ENCODE measurements at regions not wholly inside any gene's neighbourhood (a gene's known extent, or its start where the extent isn't known, plus 50 kb on each side); places are given as distances from the start of the nearest gene placed in this dataset.

DNA sequence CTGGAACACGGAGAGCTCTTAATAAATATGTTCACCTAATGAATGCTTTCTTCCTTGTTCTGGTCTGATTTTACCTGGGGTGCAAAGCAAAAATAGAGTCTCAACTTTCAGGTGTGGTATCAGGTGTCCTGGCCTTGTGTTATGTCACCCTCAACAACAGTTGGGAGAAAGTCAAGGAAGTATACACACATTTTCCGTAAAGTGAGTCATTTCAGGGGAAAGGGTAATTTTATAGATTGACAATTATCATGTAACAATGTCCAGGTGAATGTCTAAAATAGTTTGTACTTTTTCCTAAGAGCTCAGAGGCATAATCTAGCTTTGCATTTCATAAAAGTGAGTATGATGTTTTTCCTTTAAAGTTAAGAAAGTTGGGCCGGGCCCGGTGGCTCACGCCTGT is 287.4 kb downstream of the SKIDA1 start:
- no peaks in the 10 kb centered on the region for H3K4me1 ChIP-seq
- no peak for DNase-seq (ENCODE audit: low spot score)
- H3K36me3 ChIP-seq = no peaks in the 10 kb centered on the region
- H3K27me3 ChIP-seq = no peaks in the 10 kb centered on the region
- TF ChIP-seq, protein P1, sequence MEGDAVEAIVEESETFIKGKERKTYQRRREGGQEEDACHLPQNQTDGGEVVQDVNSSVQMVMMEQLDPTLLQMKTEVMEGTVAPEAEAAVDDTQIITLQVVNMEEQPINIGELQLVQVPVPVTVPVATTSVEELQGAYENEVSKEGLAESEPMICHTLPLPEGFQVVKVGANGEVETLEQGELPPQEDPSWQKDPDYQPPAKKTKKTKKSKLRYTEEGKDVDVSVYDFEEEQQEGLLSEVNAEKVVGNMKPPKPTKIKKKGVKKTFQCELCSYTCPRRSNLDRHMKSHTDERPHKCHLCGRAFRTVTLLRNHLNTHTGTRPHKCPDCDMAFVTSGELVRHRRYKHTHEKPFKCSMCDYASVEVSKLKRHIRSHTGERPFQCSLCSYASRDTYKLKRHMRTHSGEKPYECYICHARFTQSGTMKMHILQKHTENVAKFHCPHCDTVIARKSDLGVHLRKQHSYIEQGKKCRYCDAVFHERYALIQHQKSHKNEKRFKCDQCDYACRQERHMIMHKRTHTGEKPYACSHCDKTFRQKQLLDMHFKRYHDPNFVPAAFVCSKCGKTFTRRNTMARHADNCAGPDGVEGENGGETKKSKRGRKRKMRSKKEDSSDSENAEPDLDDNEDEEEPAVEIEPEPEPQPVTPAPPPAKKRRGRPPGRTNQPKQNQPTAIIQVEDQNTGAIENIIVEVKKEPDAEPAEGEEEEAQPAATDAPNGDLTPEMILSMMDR (IDR thresholded peaks at IDR 0.05) = no peak
- no peak overlapping the region for H3K4me3 ChIP-seq
- H3K9me3 ChIP-seq = no peaks in the 10 kb centered on the region
- H3K27ac ChIP-seq = no peak overlapping the region

- Histone ChIP-seq H3K4me1 (no peaks in the 10 kb centered on the region), H3K36me3 (no peaks in the 10 kb centered on the region), H3K9me3 (no peaks in the 10 kb centered on the region), H3K4me3 (no peak overlapping the region), H3K27me3 (no peaks in the 10 kb centered on the region), H3K27ac (no peak overlapping the region)
- TF ChIP-seq, protein P1 (IDR thresholded peaks at IDR 0.05) = no peak
- DNase-seq (ENCODE audit: low spot score) = no peak
Observed at GRCh38 chr10:21234761-21235160, 290.7 kb downstream of the SKIDA1 start.

GRCh38 chr10:21230219-21230618 is 295.3 kb downstream of the SKIDA1 start:
- Histone ChIP-seq H3K27me3 (no peaks in the 10 kb centered on the region), H3K27ac (no peak overlapping the region), H3K4me3 (no peak overlapping the region), H3K4me1 (no peaks in the 10 kb centered on the region), H3K36me3 (no peaks in the 10 kb centered on the region), H3K9me3 (no peaks in the 10 kb centered on the region)
- TF ChIP-seq, protein P1 (IDR thresholded peaks at IDR 0.05) = no peak
- DNase-seq (ENCODE audit: low spot score) = no peak

GRCh38 chr10:21217748-21218367 is 307.6 kb downstream of the SKIDA1 start:
- H3K36me3 ChIP-seq = no peaks in the 10 kb centered on the region
- H3K27me3 ChIP-seq = no peaks in the 10 kb centered on the region
- TF ChIP-seq, protein P1 (IDR thresholded peaks at IDR 0.05) = no peak
- no peak for DNase-seq (ENCODE audit: low spot score)
- H3K4me1 ChIP-seq = no peaks in the 10 kb centered on the region
- H3K9me3 ChIP-seq = no peaks in the 10 kb centered on the region
- no peak overlapping the region for H3K27ac ChIP-seq
- no peak overlapping the region for H3K4me3 ChIP-seq

DNA sequence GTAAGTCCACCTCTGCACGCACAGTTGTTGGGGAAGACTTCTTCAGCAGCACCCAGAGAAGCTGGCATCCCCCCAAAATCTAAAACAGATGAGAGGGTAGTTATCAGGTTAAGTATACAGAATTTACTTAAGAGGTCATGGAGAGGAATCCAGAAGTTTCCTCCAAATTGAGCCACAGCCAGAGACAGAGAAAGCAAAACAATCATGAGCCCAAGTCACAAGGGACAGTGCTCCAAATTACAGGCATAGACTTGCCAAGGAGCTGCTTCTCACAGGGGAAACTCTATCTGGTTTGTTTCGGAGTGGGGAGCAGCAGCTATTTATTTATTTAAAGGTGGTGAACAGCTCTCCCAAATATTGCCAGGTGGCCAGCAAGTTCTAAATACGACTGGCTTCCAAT is 308.4 kb downstream of the SKIDA1 start:
- Histone ChIP-seq H3K27me3 (no peaks in the 10 kb centered on the region), H3K9me3 (no peaks in the 10 kb centered on the region), H3K36me3 (no peaks in the 10 kb centered on the region), H3K4me1 (no peaks in the 10 kb centered on the region), H3K27ac (no peak overlapping the region), H3K4me3 (no peak overlapping the region)
- TF ChIP-seq, protein P1 (IDR thresholded peaks at IDR 0.05) = no peak
- DNase-seq (ENCODE audit: low spot score) = no peak

- Histone ChIP-seq H3K27me3 (no peaks in the 10 kb centered on the region), H3K9me3 (no peaks in the 10 kb centered on the region), H3K27ac (no peak overlapping the region), H3K4me3 (no peak overlapping the region), H3K4me1 (no peaks in the 10 kb centered on the region), H3K36me3 (no peaks in the 10 kb centered on the region)
- TF ChIP-seq, protein P1 (IDR thresholded peaks at IDR 0.05) = no peak
- DNase-seq (ENCODE audit: low spot score) = no peak
Observed at GRCh38 chr10:21214329-21214728, 311.2 kb downstream of the SKIDA1 start.

Measured in right atrium auricular region (tissue), 2 donors.